C4-2B (cell line): ENCODE measurements at regions not wholly inside any gene's neighbourhood (a gene's known extent, or its start where the extent isn't known, plus 50 kb on each side); places are given as distances from the start of the nearest gene placed in this dataset.

ENCODE experiments used
- H3K27ac ChIP-seq: fragments of 450-650 bp; 2 replicates; pipeline ENCODE4 v1.5.1; 2017
- CTCF ChIP-seq: fragments of 450-650 bp; conservative IDR thresholded peaks from 2 replicates; pipeline ENCODE4 v1.5.1; 2017; ENCODE audit warnings: mild to moderate bottlenecking
- ZFX ChIP-seq: fragments of 450-650 bp; IDR thresholded peaks from 2 replicates; pipeline ENCODE4 v1.6.1; 2017

- TF ChIP-seq ZFX (no peak), CTCF (no peak)
- no peak overlapping the region for H3K27ac ChIP-seq
Observed at GRCh38 chr12:30810918-30811317, 56.2 kb upstream of the CAPRIN2 start.

- no peak overlapping the region for H3K27ac ChIP-seq
- peak; percentile 73 for TF ChIP-seq CTCF
- TF ChIP-seq ZFX = no peak
Observed at GRCh38 chr12:30807695-30808034, 52.9 kb upstream of the CAPRIN2 start.

- TF ChIP-seq ZFX (no peak), CTCF (peak; percentile 89)
- peak overlapping the region; percentile 39 for H3K27ac ChIP-seq
Observed at GRCh38 chr12:30806989-30807694, 52.4 kb upstream of the CAPRIN2 start.

GRCh38 chr12:30805959-30806358, 51.2 kb upstream of the CAPRIN2 start:
- H3K27ac ChIP-seq = no peak overlapping the region

More at GRCh38 chr12:30805959-30806358, 51.2 kb upstream of the CAPRIN2 start:
- TF ChIP-seq CTCF (no peak), ZFX (no peak)
